ENCODE measurements at regions not wholly inside any gene's neighbourhood (a gene's known extent, or its start where the extent isn't known, plus 50 kb on each side); places are given as distances from the start of the nearest gene placed in this dataset.
A peak's percentile ranks its signal among the peaks of the same experiment; 100 is the strongest.

GRCh38 chr22:26894362-26894761 lies 237.0 kb downstream of the MIAT start:
- ATAC-seq = no peak
- no peak for DNase-seq

DNA sequence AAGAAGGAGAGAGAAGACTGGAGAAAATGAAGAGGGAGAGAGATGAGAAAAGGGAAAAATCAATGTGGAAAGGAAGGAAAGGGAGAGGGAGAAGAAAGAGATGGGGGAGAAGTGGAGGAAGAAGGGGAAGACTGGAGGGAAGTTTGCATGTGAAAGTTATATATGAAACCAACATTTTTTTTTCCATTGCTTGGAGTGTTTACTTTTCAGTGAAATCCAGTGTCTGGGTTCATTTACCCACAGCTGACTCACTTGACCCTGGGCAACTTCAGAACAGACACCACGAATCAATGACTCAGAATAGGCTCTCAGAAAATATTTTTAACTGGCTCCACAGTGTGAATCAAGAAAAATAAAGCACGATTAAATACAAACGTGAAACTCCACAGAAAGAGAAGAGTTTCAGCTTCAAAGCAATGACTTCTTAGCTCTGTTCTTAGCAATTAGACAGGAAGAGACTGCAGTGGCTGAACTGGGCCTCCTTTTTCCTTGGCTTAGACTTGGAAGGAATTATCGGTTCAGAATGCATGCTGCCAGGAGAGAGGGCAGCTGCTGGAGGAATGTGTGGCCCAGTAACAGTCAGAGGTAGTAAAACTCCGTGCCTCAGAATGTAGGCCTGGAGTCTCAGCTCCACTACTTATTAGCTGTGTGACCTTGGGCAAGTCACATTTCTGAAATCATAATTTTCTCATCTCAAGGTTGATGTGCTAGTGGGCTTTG lies 237.5 kb downstream of the MIAT start:
- ATAC-seq = peak; percentile 93
- DNase-seq = no peak

GRCh38 chr22:26897384-26897783 lies 240.0 kb downstream of the MIAT start:
- ATAC-seq = no peak
- no peak for DNase-seq

DNA sequence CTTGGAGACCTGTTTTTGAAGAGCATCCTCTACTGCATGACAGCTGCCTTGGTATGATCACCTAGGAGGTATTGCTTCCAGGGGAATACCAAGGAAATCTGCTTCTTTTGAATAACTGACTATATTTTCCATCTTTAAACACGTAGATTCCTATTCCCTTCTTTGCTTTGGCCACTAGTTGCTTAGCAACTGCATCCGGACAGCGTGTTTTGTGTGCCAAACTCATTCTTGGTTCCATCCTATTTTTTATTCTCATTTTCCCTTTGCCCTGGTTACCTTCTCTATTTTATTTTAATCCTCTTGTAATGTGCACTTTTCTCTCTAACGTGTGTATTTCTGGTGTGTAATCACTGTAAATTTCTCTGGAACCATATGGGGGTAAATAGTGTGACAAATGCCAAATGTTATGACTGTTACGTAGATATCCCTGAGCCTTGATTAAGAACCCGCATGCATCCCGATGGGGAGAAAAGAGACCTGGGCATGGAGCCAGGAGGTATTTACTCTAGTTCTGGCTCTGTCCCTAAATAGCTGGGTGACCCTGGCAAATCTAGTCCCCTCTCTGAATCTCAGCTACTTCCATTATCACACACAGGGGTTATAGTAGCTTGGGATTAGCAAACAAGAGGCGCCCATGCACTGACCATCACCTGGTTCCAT lies 241.7 kb downstream of the MIAT start:
- no peak for ATAC-seq
- DNase-seq = no peak

DNA sequence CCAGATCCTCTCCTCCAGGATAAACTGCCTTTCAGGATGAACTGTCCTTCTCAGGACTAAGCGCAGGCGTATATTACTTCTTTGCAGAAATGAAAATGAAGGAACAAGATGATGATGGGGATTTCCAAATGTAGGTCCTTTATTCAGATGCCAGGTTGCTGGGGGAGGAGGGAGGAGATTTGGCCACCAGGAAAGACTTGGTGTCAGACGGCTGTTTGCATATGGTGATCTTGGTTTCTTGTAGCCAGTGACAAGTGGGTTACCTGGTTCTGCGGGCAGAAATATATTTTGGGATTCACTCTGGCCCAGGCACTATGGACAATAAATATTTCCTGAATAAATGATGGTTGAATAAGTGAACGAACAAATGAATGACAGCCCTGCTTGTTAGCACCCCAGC lies 243.4 kb downstream of the MIAT start:
- no peak for ATAC-seq
- no peak for DNase-seq

DNA sequence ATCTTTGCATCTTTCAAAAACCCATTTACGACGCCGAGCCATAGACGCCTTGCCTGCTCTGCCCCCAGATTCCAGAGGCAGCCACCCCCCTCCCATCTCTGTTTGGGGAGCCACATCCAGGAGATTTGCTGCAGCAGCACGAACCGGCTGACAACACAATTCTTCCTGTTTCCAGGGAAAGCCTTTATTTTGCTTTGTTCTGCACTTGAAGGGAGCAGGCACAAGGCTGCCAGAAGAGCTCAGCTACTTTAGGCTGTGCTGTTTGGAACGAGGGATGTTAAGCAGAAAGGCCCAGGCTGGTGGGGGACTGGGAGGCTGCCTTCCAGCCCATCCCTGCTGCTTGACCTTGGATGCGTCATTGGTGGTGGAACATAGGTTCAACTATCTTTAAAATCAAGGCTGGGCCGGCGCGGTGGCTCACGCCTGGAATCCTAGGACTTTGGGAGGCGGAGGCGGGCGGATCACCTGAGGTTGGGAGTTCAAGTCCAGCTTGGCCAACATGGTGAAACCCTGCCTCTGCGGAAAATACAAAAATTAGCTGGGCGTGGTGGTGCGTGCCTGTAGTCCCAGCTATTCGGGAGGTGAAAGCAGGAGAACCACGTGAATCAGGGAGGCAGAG lies 243.9 kb downstream of the MIAT start:
- ATAC-seq (no peak), DNase-seq (no peak)

DNA sequence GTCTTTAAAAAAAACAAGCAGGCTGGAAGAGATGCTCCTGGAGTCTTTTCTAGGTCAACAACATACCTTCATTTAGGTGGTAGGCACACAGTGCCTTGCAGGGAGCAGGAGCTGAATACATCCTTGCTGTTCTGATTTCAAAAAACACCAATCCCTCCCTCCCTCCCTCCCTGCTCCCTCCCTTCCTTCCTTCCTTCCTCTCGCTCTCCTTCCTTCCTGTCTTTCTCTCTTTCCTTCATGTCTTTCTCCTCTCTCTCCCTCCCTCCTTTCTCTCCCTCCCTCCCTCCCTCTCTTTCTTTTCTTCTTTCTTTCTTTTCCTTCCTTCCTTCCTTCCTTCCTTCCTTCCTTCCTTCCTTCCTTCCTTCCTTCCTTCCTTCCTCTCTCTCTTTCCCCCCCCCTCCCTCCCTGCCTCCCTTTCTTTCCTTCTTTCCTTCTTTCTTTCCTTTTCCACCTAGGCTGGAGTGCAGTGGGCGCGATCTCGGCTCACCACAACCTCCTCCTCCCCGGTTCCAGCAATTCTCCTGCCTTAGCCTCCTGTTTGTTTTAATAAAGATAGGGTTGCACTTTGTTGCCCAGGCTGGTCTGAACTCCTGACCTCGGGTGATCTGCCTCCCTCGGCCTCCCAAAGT lies 245.1 kb downstream of the MIAT start:
- DNase-seq (no peak), ATAC-seq (no peak)

DNA sequence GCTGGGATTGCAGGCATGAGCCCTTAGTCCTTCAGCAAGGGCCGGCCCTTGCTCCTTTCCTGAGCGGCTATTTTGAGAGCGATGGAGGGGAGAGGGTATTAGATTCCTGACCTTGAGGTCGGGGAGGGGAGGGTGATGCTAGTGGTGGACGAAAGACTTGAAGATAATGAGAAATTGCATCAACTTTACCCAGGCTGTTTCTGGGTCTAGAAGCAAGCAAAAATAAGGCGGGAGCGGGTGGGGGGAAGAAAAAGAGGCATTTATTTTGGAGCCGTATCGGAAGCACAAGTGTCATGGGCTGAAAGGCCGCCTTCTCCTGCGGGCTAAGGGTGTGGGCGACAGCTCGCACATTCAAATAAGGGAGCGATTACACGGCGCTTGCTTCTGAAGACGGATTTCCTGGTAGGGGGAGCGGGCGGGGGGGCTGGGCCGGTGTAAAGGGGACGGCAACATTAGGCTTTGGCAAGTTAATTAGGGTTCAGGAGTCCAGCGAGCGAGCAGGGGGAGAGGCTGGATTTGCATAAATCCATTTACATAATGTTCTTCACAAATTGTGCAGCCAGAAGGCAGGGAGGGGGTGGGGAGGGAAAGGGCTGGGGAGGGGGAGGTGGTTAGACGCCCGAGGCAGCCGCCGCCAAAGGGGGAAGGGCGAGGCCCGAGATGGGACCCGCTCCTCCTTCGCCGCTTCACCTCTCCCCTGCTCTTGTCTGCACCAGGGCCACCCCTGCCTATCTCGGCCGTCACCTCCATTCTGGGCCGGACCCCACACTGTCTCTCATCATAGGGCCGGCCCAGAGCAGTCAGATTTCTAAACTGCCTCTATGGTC lies 245.9 kb downstream of the MIAT start:
- no peak for ATAC-seq
- peak; percentile 15 for DNase-seq

- DNase-seq (no peak), ATAC-seq (no peak)
Observed at GRCh38 chr22:26904483-26904882, 247.1 kb downstream of the MIAT start.

DNA sequence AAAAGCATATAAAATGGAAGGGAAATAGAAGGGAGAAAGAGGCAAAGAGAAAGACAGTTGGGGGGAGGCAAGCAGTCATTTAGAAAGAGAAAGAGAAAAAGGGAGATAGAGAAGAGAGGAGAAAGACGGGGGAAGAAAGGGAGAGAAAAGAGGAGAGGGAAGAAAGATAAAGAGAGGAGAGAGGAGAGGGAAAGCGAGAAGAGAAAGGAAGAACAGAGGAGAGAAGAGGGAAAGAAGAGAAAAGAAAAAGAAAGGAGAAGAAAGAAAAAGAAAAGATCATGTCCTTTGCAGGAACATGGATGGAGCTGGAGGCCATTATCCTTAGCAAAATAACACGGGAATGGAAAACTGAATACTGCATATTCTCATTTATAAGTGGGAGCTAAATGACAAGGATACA lies 247.7 kb downstream of the MIAT start:
- no peak for DNase-seq
- no peak for ATAC-seq

GRCh38 chr22:26905640-26906039 lies 248.3 kb downstream of the MIAT start:
- ATAC-seq (no peak), DNase-seq (no peak)

- ATAC-seq (no peak), DNase-seq (no peak)
Observed at GRCh38 chr22:26906464-26906863, 249.1 kb downstream of the MIAT start.

GRCh38 chr22:26907366-26907765 lies 250.0 kb downstream of the MIAT start:
- ATAC-seq (no peak), DNase-seq (no peak)

DNA sequence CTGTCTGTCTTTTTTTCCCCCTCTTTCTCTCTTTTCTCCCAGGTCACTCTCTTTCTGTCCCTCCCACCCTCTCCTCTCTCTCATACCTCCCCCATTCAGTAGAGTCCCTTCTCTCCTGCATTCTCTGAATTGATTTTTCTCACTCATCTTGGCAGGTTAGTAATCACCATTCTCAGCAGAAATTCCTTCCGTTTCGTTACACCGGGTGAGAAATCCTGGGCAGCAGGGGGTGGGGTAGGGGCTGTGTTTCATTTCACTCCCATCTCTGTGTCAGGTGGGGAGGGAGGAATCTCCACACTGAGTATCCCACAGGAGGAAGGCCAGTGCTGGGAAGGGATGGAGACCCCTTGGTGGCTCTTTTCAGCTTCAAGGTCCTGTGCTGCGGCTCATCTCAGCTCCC lies 253.5 kb downstream of the MIAT start:
- ATAC-seq = no peak
- no peak for DNase-seq

DNA sequence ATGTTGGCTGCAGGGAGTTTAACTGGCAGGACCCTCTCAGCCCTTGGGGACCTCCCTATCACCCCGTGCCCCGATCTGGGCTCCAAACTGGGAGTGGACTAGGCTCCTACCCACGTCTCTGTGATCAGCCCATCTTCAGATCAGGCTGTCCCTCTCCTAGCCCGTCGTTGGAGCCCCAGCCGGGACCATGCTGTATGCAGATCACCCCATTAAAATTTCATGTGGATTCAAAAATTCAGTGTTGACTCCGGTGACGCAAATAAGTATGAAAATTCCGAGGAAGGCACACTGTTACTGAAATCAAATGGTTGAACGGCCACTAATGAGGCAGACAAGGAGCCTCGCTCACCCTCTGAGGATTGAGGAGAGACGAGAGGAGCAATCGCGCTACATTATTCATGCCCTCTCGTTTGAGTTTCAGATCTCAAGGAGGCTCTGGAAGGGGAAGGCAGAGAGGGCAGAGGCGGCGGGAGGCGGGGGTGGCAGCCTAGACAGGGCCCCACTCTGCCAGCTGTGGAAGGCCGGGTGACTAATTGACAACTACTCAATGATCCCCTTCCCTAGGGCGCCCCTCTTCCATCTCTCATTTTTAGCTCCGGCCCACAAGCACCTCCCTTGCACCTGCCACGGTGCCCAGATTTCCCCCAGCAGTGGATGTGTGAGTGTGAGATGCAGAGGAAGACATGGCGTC lies 255.4 kb downstream of the MIAT start:
- DNase-seq = no peak

GRCh38 chr22:26914519-26915185 lies 257.3 kb downstream of the MIAT start:
- DNase-seq (no peak), ATAC-seq (no peak)

More for the DNA sequence above, 255.4 kb downstream of the MIAT start:
- ATAC-seq = no peak

DNA sequence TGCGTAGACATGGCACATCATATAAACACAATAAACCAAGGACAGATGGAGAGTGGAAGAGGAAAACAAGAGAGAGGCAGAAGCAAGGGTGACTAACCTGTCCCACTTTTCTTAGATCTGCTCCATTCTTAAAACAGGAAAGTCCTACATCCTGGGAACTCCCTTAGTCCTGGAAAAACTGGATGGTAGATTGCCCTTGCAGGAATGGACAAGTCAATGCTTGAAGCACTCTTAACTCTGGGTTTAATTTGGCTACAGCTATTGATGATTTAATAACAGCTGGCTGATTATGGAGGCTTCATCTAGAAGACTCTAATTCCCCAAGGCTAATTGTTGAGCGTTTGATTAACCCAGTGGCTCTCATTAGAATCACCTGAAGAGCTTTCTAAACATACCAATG lies 258.8 kb downstream of the MIAT start:
- ATAC-seq (no peak), DNase-seq (no peak)

DNA sequence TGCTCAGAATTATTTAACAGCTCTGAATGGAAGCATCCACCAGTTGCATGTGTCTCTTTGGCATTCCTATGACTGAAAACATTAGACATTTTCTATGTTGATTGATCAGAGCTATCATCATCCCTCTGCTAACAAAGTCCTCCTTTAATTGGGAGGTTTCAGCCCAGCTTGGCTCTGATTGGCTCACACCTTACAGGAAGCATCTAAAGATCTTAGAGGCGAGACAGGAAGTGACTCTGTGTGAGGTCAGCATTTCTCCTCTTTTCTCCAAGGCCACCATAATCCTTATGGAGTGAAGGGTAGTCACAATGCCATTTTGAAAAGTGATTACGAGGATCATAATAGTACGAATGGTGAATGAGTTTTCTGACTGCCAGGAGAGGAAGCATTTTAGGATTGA lies 260.8 kb downstream of the MIAT start:
- ATAC-seq (no peak), DNase-seq (no peak)

DNA sequence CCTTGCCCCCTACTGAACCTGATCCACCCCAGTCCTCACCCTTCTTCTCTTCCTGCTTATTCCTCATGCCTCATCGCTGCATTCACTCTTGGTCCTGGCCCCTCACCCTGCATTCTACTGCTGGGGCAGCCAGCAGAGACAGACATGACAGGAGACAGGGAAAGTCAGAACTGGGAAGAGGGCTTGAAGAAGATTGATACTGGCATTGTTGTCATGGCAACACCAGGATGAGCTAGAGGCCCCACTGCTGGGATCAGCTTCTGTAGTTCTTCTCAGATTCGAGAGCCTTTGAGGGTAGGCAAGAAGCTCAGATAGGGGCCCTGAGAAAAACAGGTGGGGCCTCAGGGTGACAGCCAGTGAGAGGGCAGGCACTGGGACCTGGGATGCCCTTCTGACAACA lies 264.3 kb downstream of the MIAT start:
- no peak for ATAC-seq
- no peak for DNase-seq

GRCh38 chr22:26922806-26923205 lies 265.4 kb downstream of the MIAT start:
- DNase-seq (peak; percentile 11), ATAC-seq (no peak)

GRCh38 chr22:26923531-26923930 lies 266.1 kb downstream of the MIAT start:
- DNase-seq = no peak
- ATAC-seq = no peak
